ENCODE measurements at regions not wholly inside any gene's neighbourhood (a gene's known extent, or its start where the extent isn't known, plus 50 kb on each side); places are given as distances from the start of the nearest gene placed in this dataset.
"Not testable (repeated sequence)": the region's sequence is repeated elsewhere in the genome, so short reads cannot be mapped to it uniquely, and the experiment has no call there.

- TF ChIP-seq POLR2A, CTCF, EP300 (IDR thresholded peaks at IDR 0.05): not testable (repeated sequence)
Observed at GRCh38 chr15:59887870-59888269, 116.2 kb upstream of the FOXB1 start.

Measured in tibial nerve (tissue), 4 donors.